HG03175 (cell line): ENCODE measurements at regions not wholly inside any gene's neighbourhood (a gene's known extent, or its start where the extent isn't known, plus 50 kb on each side); places are given as distances from the start of the nearest gene placed in this dataset.
"Not testable (repeated sequence)": the region's sequence is repeated elsewhere in the genome, so short reads cannot be mapped to it uniquely, and the experiment has no call there.

Experiments used
- ATAC-seq: cut with Tn5 transposase; IDR thresholded peaks from one replicate; pipeline ENCODE4 v1.9.1; 2021; ENCODE audit warnings: mild to moderate bottlenecking, moderate library complexity; ENCODE audit not compliant: unreplicated experiment

GRCh38 chr17:30713805-30714204, 110.7 kb downstream of the CRLF3 start:
- not testable (repeated sequence) for ATAC-seq

GRCh38 chr17:30712859-30713258, 111.6 kb downstream of the CRLF3 start:
- not testable (repeated sequence) for ATAC-seq

GRCh38 chr17:30711626-30712507, 112.6 kb downstream of the CRLF3 start:
- ATAC-seq = not testable (repeated sequence)

DNA sequence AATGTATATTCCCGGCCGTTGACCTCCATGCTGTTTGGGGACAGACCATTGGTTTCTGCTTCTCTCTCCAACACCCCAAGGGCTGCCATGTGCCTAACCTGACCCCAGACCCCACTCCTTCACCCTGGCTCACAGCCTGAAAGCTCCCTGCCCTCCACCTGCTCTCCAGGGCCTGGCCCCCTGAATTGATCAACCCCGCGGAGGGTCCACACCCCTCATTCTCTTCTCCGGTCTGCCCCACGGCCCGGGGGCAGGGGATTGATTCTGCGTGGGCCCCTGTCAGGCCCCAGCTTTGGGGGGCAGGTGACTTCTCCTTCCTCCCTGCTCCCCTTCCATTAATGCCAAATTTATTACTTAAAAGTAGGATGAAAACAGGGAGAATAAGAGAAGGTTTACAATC, 113.3 kb downstream of the CRLF3 start:
- ATAC-seq = not testable (repeated sequence)

GRCh38 chr17:30710276-30711088, 114.0 kb downstream of the CRLF3 start:
- not testable (repeated sequence) for ATAC-seq

DNA sequence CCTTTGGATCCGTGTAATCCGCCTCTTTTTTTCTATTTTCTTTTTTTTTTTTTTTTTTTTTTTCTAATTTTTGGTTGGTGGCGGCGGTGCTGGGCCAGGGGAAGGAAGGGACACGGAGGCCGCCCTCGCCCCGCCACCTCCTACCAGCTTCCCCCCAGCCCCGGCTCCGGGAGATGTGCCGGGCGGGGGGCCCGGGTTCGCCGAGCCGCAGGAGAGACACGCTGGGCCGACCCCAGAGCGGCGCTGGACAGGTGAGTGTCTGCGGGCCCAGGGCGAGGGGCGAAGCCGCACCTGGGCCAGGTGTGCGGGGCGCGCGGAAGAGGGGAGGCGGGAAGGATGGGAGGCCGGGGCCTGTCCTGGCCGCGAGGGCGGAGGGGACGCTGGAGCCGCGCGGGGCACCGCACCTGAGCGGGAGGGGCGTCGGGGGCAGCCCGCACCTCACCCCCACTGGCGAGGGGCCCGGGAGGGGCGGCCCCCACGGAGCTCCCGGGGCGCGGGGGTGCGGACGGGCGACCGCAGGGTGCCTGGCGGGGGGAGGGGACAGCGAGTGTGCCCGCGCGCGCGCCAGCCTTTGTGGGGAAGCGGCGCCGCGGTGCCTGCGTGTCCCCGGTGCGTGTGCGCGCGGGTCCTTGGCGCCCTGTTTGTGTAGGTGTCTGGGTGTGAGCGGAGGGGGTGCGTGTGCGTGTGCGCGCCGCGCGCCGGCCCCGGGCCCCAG, 114.8 kb downstream of the CRLF3 start:
- not testable (repeated sequence) for ATAC-seq

DNA sequence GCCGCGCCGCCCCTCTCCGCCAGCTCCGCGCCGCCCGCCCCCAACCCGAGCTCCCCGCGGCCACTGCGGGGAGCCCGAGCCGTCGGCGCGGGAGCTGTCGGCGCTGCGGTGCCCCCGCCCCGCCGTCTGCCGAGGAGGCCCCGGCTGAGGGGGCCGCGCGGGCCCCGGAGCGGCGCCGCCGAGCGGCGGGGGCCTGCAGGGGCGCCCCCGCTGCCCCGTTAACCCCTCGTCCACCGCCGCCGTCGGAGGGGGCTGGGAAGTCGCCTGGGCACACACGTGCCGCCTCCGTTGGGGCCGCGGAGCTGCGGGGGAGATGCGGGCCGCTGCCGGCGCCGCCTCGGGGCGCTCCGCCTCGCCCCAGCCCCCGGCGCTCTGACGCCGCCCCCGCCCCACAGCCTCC, 115.4 kb downstream of the CRLF3 start:
- peak; percentile 15 for ATAC-seq

GRCh38 chr17:30708241-30709078, 116.0 kb downstream of the CRLF3 start:
- ATAC-seq = peak; percentile 52

DNA sequence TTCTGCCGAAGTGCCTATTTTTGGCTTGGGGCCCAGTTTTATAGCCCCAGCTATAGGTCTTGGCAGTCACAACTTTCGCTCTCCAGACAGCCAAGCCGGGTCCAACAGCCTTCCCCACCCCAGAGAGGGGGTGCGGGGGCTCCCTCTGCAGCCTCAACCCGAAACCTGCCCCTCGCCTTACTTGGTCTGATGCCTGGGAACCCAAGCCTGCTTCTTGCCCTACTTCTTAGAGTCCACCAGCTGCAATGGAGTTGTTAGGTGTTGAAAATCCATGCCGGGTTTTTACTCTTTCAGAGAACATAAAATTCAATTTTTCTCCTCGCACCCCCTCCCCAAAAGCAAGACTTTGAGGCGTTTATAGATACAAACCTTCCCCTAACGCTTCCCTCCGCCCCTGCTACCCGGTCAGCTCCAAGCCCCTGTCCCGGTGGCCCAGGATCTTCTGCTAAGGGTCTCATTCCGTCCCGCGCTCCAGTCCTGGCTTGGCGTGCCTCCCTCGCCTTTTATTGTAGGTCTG, 116.7 kb downstream of the CRLF3 start:
- ATAC-seq = peak; percentile 21

GRCh38 chr17:30706461-30707335, 117.8 kb downstream of the CRLF3 start:
- ATAC-seq = not testable (repeated sequence)

DNA sequence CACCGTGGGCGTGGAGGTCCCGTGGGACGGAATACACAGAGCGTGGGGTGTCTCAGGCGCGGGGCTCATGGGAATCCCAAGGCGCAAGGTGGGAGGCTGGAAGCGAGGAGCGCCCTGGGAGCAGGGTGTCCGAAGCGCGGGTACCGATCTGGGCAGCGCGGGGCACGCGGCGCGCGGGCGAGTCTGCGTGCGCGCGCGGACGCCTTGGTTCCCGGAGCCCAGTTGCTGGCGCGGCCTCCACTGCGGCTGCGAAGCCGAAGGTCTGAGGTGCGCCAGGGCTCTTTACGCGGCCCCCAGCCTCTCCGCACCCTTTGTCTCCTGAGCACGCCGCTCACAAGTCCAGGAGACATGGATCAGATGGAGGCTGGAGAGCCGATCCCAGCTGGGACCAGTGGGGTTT, 118.5 kb downstream of the CRLF3 start:
- not testable (repeated sequence) for ATAC-seq

- no peak for ATAC-seq
These were observed 122.9 kb downstream of the CRLF3 start for GRCh38 chr17:30701498-30701989.

- ATAC-seq = not testable (repeated sequence)
These were observed 123.7 kb downstream of the CRLF3 start for GRCh38 chr17:30700833-30701232.

DNA sequence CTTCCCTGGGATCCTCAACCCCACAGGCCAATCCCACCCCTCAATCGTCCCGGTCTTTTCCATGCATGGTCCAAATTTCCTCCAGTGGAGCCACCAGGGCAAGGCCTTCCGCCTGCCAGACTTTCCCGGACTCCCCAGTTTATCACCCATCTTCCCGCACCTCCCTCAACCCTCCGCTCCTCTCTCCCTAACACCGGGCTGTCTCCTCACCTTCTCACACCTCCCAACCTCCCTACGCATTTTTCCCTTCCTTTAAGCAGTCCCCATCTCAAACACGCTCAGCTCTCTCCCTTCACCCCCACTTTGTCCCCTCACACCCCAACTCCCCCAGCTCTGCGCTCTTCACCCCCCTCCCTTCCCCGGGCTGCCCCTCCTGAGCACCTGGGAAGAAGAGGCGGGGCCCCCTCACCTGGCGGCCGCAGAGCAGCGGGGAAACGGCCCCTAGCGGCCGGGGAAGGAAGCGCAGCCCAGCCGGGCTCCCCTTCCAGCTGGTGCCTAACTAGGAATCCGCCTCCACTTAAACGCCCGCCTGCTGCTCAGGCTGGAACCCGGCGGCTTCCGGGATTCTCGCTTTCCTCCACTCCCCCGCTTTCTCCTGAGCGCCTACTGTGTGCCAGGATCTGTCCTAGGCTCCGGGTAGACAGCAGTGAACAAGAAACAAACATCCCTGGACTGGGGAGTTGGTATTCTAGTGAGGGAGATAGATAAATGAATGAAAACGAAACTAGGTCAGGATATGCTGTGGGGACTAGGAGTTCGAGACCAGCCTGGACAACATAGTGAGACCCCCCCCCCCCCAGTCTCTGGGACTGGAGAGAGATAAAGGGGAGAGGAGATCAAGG, 126.7 kb downstream of the CRLF3 start:
- ATAC-seq = peak; percentile 49

- ATAC-seq = no peak
These were observed 128.3 kb downstream of the CRLF3 start for GRCh38 chr17:30696234-30696633.

DNA sequence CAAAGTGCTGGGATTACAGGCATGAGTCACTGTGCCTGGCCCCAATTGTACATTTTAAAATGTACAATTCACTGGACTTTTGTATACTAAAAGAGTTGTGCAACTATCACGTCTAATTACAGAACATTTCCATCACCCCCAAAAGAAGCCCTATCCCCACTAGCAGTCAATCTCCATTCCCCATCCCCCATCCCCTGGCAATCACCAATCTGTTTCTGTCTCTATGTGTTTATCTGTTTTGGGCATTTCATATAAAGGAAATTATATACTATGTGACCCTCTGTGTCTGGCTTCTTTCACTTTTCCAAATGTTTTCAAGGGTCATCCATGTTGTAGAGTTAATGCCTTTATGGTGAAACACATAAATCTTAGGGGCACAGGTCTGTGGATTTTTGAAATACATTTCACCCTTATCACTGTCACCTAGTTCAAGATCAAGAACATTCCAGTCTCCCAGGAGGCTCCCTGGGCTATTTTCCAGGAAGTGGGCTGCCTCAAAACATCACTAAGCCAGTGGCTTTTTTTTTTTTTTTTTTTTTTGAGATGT, 129.2 kb downstream of the CRLF3 start:
- not testable (repeated sequence) for ATAC-seq

- ATAC-seq = not testable (repeated sequence)
These were observed 130.7 kb downstream of the CRLF3 start for GRCh38 chr17:30693772-30694171.
